Gastrocnemius medialis (tissue), 4 donors: ENCODE measurements at regions not wholly inside any gene's neighbourhood (a gene's known extent, or its start where the extent isn't known, plus 50 kb on each side); places are given as distances from the start of the nearest gene placed in this dataset.

Experiments used
- CTCF ChIP-seq, 5 experiments: fragments of 450-650 bp in 3 of 5; fragments of 200-600 bp in 2 of 5; sonication (generic) in 2 of 5; IDR thresholded peaks in 4 of 5; conservative IDR thresholded peaks in 1 of 5; 1 replicate in 4 of 5; 2 replicates in 1 of 5; pipeline ENCODE4 v1.5.1; 2016 to 2019; ENCODE audit warnings: antibody characterized with exemption in 5 of 5, mild to moderate bottlenecking in 3 of 5, moderate library complexity in 3 of 5
- POLR2A ChIP-seq, 2 donors: fragments of 450-650 bp; IDR thresholded peaks; one replicate each; pipeline ENCODE4 v1.6.1; 2017; ENCODE audit warnings: antibody characterized with exemption in 2 of 2, mild to moderate bottlenecking in 2 of 2, moderate library complexity in 2 of 2

GRCh38 chrX:140362861-140363260 is 142.0 kb downstream of the SOX3 start:
- TF ChIP-seq CTCF (IDR thresholded peaks at IDR 0.05 in 4 of 5, conservative IDR thresholded peaks at IDR 0.05 in 1 of 5) (no peak), POLR2A (IDR thresholded peaks at IDR 0.05) (no peak)
